Hematopoietic multipotent progenitor cell treated with erythropoietin and hydrocortisone succinate and interleukin-3 and kit ligand, for 4 days (in vitro differentiated cells): ENCODE measurements at regions not wholly inside any gene's neighbourhood (a gene's known extent, or its start where the extent isn't known, plus 50 kb on each side); places are given as distances from the start of the nearest gene placed in this dataset.

ENCODE experiments used
- DNase-seq: peaks from one replicate; pipeline ENCODE4 v3.0.0-alpha.2; 2015

- DNase-seq, result peak; percentile 35
Observed at GRCh38 chr1:193730017-193730416, 543.6 kb upstream of the B3GALT2 start.

GRCh38 chr1:193729429-193729828 lies 543.0 kb upstream of the B3GALT2 start:
- DNase-seq, result peak; percentile 37

- no peak for DNase-seq
Observed at GRCh38 chr1:193727850-193728249, 541.4 kb upstream of the B3GALT2 start.

GRCh38 chr1:193726722-193727121 lies 540.3 kb upstream of the B3GALT2 start:
- no peak for DNase-seq

GRCh38 chr1:193712392-193712791 lies 526.0 kb upstream of the B3GALT2 start:
- DNase-seq, result no peak

GRCh38 chr1:193709607-193710006 lies 523.2 kb upstream of the B3GALT2 start:
- DNase-seq, result no peak

- DNase-seq, result no peak
Observed at GRCh38 chr1:193707271-193708021, 521.0 kb upstream of the B3GALT2 start.

GRCh38 chr1:193706766-193707165 lies 520.4 kb upstream of the B3GALT2 start:
- DNase-seq, result peak; percentile 25

- DNase-seq, result no peak
Observed at GRCh38 chr1:193705554-193705981, 519.2 kb upstream of the B3GALT2 start.

- DNase-seq, result no peak
Observed at GRCh38 chr1:193703655-193704054, 517.2 kb upstream of the B3GALT2 start.

- DNase-seq, result no peak
Observed at GRCh38 chr1:193703121-193703520, 516.7 kb upstream of the B3GALT2 start.

- no peak for DNase-seq
Observed at GRCh38 chr1:193701759-193702158, 515.3 kb upstream of the B3GALT2 start.

GRCh38 chr1:193700710-193701355 lies 514.4 kb upstream of the B3GALT2 start:
- DNase-seq, result no peak

- no peak for DNase-seq
Observed at GRCh38 chr1:193699261-193699660, 512.8 kb upstream of the B3GALT2 start.

GRCh38 chr1:193697776-193698175 lies 511.4 kb upstream of the B3GALT2 start:
- no peak for DNase-seq

- DNase-seq, result no peak
Observed at GRCh38 chr1:193697115-193697762, 510.8 kb upstream of the B3GALT2 start.

- DNase-seq, result no peak
Observed at GRCh38 chr1:193694741-193695140, 508.3 kb upstream of the B3GALT2 start.

- DNase-seq, result peak; percentile 93
Observed at GRCh38 chr1:193685986-193686385, 499.6 kb upstream of the B3GALT2 start.

- no peak for DNase-seq
Observed at GRCh38 chr1:193681422-193681821, 495.0 kb upstream of the B3GALT2 start.

GRCh38 chr1:193680924-193681316 lies 494.5 kb upstream of the B3GALT2 start:
- no peak for DNase-seq

- no peak for DNase-seq
Observed at GRCh38 chr1:193680247-193680923, 494.0 kb upstream of the B3GALT2 start.

- DNase-seq, result peak; percentile 38
Observed at GRCh38 chr1:193677874-193678273, 491.5 kb upstream of the B3GALT2 start.

GRCh38 chr1:193676996-193677549 lies 490.7 kb upstream of the B3GALT2 start:
- DNase-seq, result no peak
